Stimulated activated CD4-positive, alpha-beta T cell treated with anti-CD3 and anti-CD28 coated beads, TNF-alpha, amount 100 ng/mL, for 24 hours (primary cell): ENCODE measurements at regions not wholly inside any gene's neighbourhood (a gene's known extent, or its start where the extent isn't known, plus 50 kb on each side); places are given as distances from the start of the nearest gene placed in this dataset.

Experiments used
- DNase-seq, 3 experiments: peaks; one replicate each; pipeline ENCODE4 v3.0.0-alpha.2; 2020; ENCODE audit warnings: low read depth in 3 of 3

GRCh38 chr18:51399491-51400122 is 202.1 kb upstream of the MEX3C start:
- DNase-seq: no peak

- no peak for DNase-seq
Observed at GRCh38 chr18:51400721-51401120, 203.2 kb upstream of the MEX3C start.

DNA sequence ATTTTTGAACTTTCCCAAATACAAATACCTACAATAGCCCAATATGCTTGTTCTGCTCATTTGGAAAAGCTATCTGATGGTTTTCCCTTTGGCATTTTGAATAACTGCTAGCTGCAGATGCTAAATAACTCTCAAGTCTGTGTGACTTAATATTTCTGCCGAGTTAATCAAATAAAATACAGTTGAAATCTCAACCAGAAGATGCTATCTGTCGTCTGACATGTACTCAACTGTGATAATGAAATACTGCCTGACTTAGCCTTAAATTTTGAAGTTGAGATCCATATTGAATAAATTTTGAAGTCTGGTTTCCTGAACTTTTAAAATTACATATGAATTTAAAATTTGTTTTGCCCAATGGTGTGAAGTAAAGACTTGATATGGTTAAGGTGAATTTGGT is 204.4 kb upstream of the MEX3C start:
- DNase-seq: no peak

DNA sequence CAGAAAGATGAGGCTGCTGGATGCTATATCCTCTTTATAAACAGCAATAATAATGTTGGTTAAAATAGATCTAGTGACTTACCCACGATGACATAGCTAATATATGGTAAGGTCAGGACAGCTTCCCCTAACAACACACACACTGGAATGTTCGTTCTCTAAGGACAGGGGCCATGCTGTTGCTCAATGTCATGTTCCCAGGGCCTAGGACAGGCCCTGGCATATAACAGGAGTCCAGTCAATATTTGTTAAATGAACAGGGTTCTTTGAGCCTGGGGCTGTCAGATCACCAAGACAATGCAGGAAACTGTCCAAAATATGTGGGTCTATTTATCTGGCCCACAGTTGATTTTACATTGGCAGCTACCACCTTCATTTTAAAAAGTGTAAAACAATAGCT is 207.1 kb upstream of the MEX3C start:
- DNase-seq: no peak

- DNase-seq: no peak
Observed at GRCh38 chr18:51405683-51406477, 208.4 kb upstream of the MEX3C start.

- no peak for DNase-seq
Observed at GRCh38 chr18:51417643-51418483, 220.4 kb upstream of the MEX3C start.

DNA sequence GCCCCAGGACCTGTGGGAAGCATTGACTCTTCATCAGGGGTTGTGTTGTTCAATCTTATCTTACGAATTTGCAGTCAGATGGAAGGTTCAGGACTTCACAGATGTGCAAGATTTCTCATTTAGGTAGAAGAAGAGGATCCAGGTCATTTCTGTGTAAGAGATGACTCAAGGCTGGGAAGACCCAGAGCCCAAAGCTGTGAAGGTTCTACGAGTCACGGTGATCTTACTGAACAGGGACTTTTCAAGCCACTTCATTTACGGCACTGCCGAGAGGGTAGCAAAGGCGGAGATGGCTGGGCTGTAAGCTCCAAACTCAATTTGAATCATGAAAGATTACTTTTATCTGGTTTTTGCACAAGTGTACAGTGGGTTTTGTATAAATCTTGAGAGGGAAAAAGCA is 228.0 kb upstream of the MEX3C start:
- no peak for DNase-seq

- DNase-seq: no peak
Observed at GRCh38 chr18:51425889-51426288, 228.4 kb upstream of the MEX3C start.

DNA sequence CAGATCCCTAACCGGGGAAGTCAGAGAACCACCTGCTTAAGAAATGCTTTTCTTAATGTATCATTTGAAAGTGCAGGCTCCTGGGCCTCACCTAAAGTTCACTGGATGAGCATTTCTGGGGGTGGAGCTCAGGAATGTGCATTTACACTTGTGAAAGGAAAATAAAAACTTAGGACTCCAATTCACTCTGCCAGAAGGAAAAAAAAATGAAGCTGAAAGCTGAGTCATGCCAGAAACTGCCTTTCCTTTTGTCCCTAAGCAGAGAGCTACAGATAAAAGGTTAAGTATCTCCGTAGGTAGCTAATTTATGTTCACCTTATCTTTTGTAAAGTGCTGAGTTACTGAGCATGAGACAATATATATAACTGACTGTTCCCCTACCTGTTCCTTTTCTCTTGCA is 229.5 kb upstream of the MEX3C start:
- no peak for DNase-seq

- no peak for DNase-seq
Observed at GRCh38 chr18:51429644-51430043, 232.2 kb upstream of the MEX3C start.

DNA sequence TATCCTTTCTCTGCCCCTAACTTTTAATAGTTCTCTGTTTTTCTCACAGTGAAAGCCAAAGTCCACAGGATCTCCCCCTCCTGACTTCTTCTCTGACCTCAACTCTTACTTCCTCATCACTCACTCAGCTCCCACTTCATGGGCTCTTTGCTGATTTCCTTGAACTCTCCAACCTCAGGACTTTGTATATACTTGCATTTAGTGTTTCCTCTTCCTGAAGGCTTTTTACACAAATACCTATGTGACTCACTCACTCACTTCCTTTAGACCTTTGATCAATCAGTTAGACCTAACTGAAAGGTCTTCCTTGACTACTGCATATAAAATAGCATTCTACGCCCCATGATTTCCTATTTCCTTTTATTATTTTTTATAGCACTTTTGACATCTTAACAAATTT is 233.1 kb upstream of the MEX3C start:
- DNase-seq: no peak

DNA sequence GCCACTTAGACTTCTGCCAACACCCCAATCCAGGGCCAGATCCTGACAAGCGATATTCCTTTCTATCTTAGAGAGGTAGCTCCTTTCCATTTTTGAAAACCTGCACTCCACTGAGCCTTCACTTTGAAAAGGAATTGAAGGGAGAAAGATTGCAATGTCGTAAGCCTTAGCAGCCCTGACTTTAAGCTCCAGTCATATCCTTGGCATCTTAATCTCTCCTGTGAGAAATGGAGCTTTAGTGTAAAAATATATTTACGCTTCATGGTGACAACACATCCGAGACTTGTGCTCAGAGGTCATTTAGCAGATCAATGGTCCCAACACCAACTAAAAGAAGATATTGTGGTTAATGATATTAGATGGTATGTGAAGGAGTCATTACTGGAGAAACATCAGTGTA is 235.8 kb upstream of the MEX3C start:
- DNase-seq: no peak

- no peak for DNase-seq
Observed at GRCh38 chr18:51433881-51434280, 236.4 kb upstream of the MEX3C start.

DNA sequence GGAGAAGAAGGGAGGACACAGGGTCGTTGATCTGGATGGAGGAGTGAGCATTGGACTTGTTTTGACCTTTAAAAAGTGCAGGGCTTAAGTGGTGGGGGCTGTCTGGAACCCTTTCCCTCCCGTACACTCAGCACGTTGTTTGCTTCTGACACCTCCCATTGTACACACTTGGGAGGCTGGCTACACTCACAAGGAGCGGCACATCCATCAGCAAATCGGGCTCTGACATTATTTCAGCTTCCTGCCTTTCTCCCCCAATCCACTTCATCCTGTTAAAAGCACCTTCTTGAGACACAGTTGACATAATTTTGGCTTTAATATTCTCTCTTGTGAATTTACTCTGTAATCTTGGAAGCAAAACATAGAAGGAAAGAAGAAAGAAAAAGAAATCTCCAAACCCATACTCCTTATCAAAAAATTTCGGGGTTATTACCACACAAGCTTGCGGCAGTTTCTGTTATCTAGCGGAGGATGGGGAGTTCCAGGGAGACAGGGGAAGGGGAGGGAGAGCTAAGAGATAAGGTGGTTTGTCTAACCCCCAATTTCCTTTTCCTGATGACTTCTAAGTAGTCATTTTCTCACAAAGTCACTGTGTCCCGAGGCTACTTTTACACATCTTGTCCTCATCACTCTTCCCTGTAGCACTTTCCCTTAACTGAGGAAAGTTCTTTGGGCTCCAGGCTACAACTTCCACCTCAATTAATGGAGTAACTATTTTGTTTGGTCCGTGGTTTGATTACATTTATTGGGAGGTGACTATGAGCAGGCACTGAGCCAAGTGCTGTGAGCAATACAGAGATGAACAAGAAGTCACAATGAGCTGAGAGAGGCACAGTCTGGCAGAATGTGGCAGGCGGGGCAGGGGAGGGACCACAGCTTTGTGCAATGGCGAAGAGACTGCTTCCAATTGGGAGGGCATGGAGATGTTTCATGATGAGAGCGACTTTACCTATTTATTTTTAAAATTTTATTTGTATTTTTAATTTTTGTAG is 240.1 kb upstream of the MEX3C start:
- DNase-seq: no peak

GRCh38 chr18:51438797-51439350 is 241.4 kb upstream of the MEX3C start:
- no peak for DNase-seq

DNA sequence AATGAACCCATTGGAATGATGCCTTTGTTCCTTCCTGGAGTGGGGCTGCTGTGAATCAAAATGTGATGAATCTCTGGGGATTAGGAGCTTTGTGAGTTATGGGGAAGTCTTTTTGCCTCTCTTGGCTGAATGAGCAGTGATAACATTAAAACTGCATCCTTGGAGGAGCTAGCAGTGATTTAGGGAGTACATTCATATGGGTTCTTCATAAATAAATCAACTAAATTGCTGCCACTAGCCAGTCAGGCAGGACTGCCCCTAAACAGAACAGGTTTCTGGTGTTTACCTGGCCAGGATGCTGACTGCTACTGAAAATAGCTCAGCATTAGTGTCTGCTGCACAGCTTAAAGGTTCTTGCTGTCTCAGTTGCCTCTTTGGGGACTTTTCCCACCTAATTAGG is 244.5 kb upstream of the MEX3C start:
- DNase-seq: no peak

- no peak for DNase-seq
Observed at GRCh38 chr18:51446571-51447210, 249.2 kb upstream of the MEX3C start.

- DNase-seq: no peak
Observed at GRCh38 chr18:51447351-51448342, 250.2 kb upstream of the MEX3C start.

- DNase-seq: no peak
Observed at GRCh38 chr18:51448949-51449348, 251.5 kb upstream of the MEX3C start.
